GM21381 (cell line): ENCODE measurements at regions not wholly inside any gene's neighbourhood (a gene's known extent, or its start where the extent isn't known, plus 50 kb on each side); places are given as distances from the start of the nearest gene placed in this dataset.
"Not testable (repeated sequence)": the region's sequence is repeated elsewhere in the genome, so short reads cannot be mapped to it uniquely, and the experiment has no call there.

Experiments
- ATAC-seq: cut with Tn5 transposase; IDR thresholded peaks from one replicate; pipeline ENCODE4 v1.9.1; 2021; ENCODE audit warnings: mild to moderate bottlenecking, moderate library complexity; ENCODE audit not compliant: unreplicated experiment

- ATAC-seq: no peak
Measured at GRCh38 chr10:28188526-28188925, 114.3 kb downstream of the MPP7 start.

- no peak for ATAC-seq
Measured at GRCh38 chr10:28186887-28187578, 115.8 kb downstream of the MPP7 start.

- ATAC-seq: no peak
Measured at GRCh38 chr10:28186461-28186860, 116.4 kb downstream of the MPP7 start.

- ATAC-seq: no peak
Measured at GRCh38 chr10:28184810-28185209, 118.1 kb downstream of the MPP7 start.

GRCh38 chr10:28181478-28182096 is 121.3 kb downstream of the MPP7 start:
- no peak for ATAC-seq

GRCh38 chr10:28180654-28181053 is 122.2 kb downstream of the MPP7 start:
- ATAC-seq: no peak

GRCh38 chr10:28179743-28180099 is 123.1 kb downstream of the MPP7 start:
- ATAC-seq: no peak

- ATAC-seq: no peak
Measured at GRCh38 chr10:28179006-28179742, 123.7 kb downstream of the MPP7 start.

GRCh38 chr10:28177944-28178637 is 124.8 kb downstream of the MPP7 start:
- ATAC-seq: peak; percentile 50

GRCh38 chr10:28176498-28176897 is 126.4 kb downstream of the MPP7 start:
- ATAC-seq: not testable (repeated sequence)

GRCh38 chr10:28172223-28172610 is 130.6 kb downstream of the MPP7 start:
- ATAC-seq: no peak

- ATAC-seq: no peak
Measured at GRCh38 chr10:28171468-28172222, 131.2 kb downstream of the MPP7 start.

GRCh38 chr10:28169525-28169924 is 133.3 kb downstream of the MPP7 start:
- peak; percentile 80 for ATAC-seq

GRCh38 chr10:28160866-28161405 is 141.9 kb downstream of the MPP7 start:
- no peak for ATAC-seq

- no peak for ATAC-seq
Measured at GRCh38 chr10:28157379-28157778, 145.5 kb downstream of the MPP7 start.

- no peak for ATAC-seq
Measured at GRCh38 chr10:28155726-28156125, 147.1 kb downstream of the MPP7 start.

- ATAC-seq: no peak
Measured at GRCh38 chr10:28151636-28152035, 151.2 kb downstream of the MPP7 start.

GRCh38 chr10:28149746-28150145 is 150.9 kb upstream of the ODAD2 start:
- no peak for ATAC-seq

GRCh38 chr10:28147706-28148105 is 148.8 kb upstream of the ODAD2 start:
- ATAC-seq: no peak

- no peak for ATAC-seq
Measured at GRCh38 chr10:28139138-28139537, 140.3 kb upstream of the ODAD2 start.
